GM19023 (cell line): ENCODE measurements at regions not wholly inside any gene's neighbourhood (a gene's known extent, or its start where the extent isn't known, plus 50 kb on each side); places are given as distances from the start of the nearest gene placed in this dataset.

Source experiments
- ATAC-seq: cut with Tn5 transposase; IDR thresholded peaks from one replicate; pipeline ENCODE4 v1.9.1; 2021; ENCODE audit warnings: mild to moderate bottlenecking, moderate library complexity; ENCODE audit not compliant: unreplicated experiment

DNA sequence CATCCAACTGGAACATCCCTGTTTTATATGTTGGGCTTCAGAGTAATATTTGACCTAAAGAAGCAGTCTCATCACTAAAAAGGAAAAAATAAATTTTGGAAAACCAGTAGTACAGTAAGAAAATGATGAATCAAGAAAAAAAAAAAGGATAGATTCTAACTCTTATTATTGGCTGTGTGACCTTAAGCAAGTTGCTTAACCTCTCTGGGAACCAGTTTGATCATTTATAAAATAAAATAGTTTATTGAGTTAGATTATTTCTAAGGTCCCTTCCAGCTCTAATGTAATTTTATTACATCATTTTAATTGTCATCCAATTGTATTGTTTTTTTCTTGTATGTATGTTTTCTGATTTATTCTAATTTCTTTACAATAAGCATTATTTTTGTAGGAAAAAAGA lies 127.0 kb downstream of the PRELID2 start:
- no peak for ATAC-seq

- no peak for ATAC-seq
These were observed 130.4 kb downstream of the PRELID2 start for GRCh38 chr5:145704724-145705123.

DNA sequence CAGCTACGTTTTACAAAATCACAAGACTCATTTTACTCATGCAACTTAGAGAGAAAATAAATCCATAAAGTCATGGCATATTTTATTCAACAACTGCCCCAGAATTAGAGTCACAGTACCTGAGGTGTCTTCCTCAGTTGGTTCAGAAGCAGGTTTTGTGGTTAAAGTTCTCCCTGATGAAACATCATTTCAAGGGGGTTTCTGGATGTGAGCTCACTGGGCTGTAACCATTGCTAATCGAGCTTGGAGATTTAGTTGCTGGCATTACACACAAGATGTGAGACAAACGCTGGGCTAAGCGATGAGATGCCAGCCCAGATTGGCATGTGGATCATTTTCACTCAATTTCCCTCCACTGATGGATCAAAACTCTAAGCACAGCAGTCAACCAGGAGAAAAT lies 131.3 kb downstream of the PRELID2 start:
- no peak for ATAC-seq

DNA sequence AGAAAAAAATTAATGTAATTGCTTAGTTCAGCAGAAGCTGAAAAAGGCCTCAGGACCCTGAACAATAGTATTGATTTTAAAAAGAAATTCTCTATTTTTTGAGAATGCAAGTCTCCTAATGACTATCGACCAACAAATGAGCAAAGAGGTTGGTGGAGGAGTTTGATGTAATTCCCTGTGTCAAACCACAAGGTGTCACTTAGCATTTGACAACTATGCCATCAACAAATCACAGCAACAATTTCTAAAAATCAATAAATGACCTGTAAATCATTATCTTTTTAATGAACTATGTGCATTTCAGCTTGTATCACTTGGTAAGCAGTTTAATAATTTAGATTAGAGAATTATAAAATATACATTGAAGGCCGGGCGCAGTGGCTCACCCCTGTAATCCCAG lies 133.7 kb downstream of the PRELID2 start:
- no peak for ATAC-seq

GRCh38 chr5:145699846-145700245 lies 135.3 kb downstream of the PRELID2 start:
- ATAC-seq = no peak

DNA sequence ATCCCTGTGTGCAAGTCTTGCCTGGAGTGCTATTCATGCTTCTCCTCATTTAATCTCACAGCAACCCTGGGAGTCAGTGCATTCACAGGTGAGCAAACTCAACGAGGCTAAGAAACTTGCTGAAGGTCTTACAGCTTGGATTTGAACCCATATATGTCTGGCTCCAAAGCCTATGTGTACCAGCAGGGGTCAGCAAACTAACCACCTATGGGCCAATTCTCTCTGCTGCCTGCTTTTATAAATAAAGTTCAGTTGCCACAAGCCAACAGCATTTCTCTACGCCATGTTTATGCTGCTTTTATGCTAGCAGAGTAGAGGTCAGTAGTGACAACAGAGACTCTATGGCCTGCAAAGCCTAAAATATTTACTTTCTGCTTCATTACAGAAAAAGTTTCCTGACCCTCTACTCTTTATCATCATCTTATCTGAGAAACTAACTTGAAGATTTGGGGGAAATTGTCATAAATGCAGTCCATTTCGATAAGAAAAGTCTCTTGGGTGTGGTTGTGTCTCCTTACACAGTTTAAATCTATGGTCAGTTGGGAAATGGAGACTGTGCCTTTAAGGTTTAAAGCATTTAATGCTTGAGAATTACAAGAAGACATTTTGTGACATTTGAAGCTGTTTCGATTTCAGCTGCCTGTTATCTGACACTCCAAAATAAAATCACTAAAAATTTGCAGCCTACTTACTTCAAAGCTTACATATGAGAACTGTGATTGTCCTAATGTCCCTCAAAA lies 137.7 kb downstream of the PRELID2 start:
- no peak for ATAC-seq

- peak; percentile 82 for ATAC-seq
These were observed 145.9 kb downstream of the PRELID2 start for GRCh38 chr5:145689235-145689634.

DNA sequence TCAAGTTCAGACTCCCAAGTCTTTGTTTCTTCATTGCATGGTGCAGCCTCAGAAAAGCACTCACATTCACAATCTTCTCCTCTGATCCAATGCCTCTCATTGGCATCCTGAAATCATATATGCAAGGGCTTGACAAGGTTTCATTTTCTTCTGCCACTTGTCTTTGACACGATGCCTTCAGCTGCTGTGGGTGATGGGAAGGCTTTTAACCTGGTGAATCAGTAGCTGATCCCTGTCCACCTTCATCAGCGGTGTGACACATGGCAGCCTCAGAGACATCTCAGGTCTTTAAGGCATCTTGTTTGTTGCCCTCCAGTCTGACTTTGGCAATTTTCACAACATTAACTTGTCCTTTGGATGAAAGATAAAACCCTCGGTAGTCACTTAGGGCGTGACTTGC lies 147.2 kb downstream of the PRELID2 start:
- ATAC-seq = no peak

DNA sequence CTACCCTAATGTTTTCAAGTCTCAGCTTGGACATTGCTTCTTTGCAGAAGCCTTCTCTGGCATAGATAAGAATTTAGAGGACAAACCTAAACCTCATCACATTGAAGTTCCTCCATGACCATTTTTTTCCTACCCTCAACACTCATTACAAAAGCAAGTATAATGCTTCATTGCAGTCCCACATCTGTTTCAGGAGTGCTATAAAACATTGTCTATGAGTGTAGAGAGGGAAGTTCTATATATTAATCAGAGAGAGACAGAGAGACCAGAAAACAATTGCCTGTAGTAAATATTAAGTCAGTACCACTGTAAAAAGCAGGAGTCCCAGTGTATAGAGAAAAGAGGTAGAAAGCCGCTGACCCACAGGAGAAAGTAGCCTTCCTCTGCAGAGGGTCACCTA lies 149.7 kb downstream of the PRELID2 start:
- ATAC-seq = no peak

DNA sequence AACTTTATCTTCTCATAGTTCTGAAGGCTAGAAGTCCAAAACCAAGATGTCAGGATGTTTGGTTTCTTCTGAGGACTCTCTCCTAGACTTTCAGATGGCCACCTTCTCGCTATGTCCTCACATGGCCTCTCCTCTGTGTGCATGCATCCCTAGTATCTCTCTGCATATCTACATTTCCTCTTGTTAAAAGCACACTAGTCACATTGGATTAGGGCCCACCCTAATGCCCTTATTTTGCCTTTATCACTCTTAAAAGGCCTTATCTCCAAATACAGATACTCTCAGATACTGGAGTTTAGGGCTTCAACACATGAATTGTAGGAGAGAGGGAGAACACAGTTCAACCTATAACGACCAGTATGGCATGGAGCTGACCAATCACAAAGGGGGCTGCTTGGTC lies 151.7 kb downstream of the PRELID2 start:
- no peak for ATAC-seq

GRCh38 chr5:145682197-145682899 lies 152.8 kb downstream of the PRELID2 start:
- no peak for ATAC-seq

DNA sequence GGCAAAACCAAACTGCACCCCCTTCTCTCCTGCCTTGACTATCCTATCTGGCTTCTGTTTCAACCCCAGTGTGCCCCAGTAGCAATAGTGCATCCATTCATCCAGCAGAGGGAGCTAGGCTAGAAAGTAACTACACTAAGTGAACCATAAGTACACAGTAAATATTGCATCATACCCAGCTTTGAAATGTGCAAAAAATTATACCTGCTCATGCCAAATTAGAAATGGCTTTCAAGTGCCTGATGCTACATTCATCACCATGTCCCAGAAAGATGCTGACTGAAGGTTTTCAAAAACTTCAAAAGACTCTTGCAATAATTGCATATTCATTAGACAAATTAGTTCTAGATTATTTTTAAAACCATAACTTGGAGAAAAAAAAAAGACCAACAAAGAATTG lies 153.5 kb downstream of the PRELID2 start:
- peak; percentile 95 for ATAC-seq

GRCh38 chr5:145681216-145681615 lies 153.9 kb downstream of the PRELID2 start:
- ATAC-seq = no peak

- no peak for ATAC-seq
These were observed 154.4 kb downstream of the PRELID2 start for GRCh38 chr5:145680767-145681166.

DNA sequence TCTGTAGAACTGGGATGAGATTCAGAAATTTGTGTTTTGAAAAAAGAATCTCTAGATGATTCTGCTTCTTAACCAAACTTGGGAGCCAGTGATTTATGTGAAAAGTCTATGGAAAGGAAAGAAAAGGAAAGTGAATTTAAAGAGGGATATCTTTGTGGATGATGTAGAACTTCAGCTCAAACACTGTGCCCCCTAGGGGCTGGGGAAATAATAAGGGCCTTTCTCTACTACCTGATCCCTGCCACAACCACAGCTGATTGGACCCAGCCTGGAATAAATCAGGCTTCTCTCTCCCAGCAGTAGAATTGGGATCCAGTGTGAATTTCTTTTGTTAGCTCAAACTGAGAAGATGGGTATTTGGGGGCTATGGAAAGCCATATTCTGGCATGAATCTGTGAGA lies 155.0 kb downstream of the PRELID2 start:
- no peak for ATAC-seq

DNA sequence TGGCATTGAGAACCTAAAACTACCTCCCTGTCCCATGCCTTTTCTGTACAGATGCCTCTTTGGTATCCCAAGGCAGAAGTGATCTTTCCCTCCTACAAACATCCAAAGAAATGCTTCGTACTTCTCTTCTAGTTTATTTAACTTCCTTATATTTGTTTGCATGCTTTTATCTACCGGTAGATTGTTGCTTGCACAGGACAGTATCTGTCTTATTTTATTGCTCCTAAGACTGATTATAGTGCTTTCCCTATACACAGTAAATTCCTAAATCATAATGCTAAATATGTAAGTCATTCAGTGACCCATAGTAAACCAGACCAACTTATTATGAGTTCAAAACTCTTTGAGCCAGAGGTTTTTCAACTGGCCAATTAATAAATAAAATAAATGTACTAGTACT lies 156.9 kb downstream of the PRELID2 start:
- ATAC-seq = no peak

- no peak for ATAC-seq
These were observed 161.4 kb downstream of the PRELID2 start for GRCh38 chr5:145673786-145674185.

- ATAC-seq = no peak
These were observed 166.4 kb downstream of the PRELID2 start for GRCh38 chr5:145668714-145669113.

GRCh38 chr5:145667742-145668141 lies 167.4 kb downstream of the PRELID2 start:
- no peak for ATAC-seq

GRCh38 chr5:145666591-145666990 lies 168.6 kb downstream of the PRELID2 start:
- no peak for ATAC-seq

DNA sequence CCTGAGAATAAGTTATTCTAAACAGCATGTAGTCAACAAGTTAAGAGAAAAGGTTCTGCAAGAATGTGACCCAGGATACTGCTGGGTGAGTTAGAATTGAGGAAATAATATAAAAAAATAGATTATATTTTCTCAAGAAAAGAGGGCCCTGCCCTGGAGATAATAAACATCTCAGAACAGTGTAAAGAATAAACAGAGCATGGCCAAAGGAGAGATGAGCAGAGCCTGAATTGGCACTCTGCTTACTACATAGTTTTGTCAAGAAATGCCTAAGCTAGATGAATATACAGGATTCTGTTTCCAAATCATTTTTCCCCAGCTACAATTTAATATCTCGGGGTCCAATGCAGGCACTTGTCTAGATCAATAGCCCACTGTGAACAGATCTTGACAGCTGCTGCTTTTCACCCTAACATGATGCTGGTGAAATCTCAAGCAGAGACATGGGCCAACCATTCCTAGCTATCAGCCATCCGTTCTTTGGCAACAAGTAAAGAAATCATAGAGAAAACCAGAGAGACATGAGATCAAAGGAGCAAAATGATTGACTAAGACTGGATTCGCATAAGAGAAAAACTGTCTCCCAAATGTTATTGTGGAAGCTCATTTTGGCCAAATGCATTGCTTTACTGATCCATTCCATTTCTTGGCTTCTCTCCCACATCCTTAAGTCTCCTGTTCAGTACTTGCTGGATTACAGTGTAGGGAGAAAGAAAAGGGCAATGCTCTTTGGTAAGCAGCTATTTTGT lies 173.2 kb downstream of the PRELID2 start:
- no peak for ATAC-seq
